PC-9 (cell line): ENCODE measurements at regions not wholly inside any gene's neighbourhood (a gene's known extent, or its start where the extent isn't known, plus 50 kb on each side); places are given as distances from the start of the nearest gene placed in this dataset.

Experiments
- BruUV-seq: library from RNA; stranded (reverse); fragments of 400-500 nt; replicated peaks from 2 replicates; lab custom pipeline; 2021; lab: Mats Ljungman, UMichigan
- CTCF ChIA-PET: fragments of 300-600 bp; sonication (Branson Sonifier 250); formaldehyde crosslinking; loops from one replicate; lab custom pipeline; 2022; ENCODE audit warnings: antibody characterized with exemption; lab: Charles Lee
- POLR2A ChIA-PET: fragments of 300-600 bp; sonication (Branson Sonifier 250); formaldehyde crosslinking; loops from one replicate; lab custom pipeline; 2022; ENCODE audit warnings: antibody characterized with exemption; ENCODE audit not compliant: unreplicated experiment; lab: Charles Lee
- DNase-seq, 2 experiments: peaks; one replicate each; pipeline versions ENCODE4 v3.0.0 to v3.0.0-alpha.2; 2015 to 2022; ENCODE audit warnings: mixed read lengths in 1 of 2
- H2AFZ ChIP-seq: fragments of 200-600 bp; sonication (generic); 2 replicates; pipeline ENCODE4 v1.8.1; 2017; ENCODE audit warnings: antibody characterized with exemption
- H3F3A ChIP-seq: fragments of 200-600 bp; sonication (generic); 2 replicates; pipeline ENCODE4 v1.8.1; 2017; ENCODE audit warnings: antibody characterized with exemption, mild to moderate bottlenecking, low read depth; ENCODE audit not compliant: insufficient read depth
- H3K27ac ChIP-seq: fragments of 200-600 bp; sonication (generic); 2 replicates; pipeline ENCODE4 v1.6.1; 2016; ENCODE audit warnings: mixed run types
- H3K27me3 ChIP-seq: fragments of 200-600 bp; sonication (generic); 2 replicates; pipeline ENCODE4 v1.6.1; 2016; ENCODE audit warnings: low read depth, mixed run types; ENCODE audit not compliant: insufficient read depth
- H3K36me3 ChIP-seq: fragments of 200-600 bp; sonication (generic); 2 replicates; pipeline ENCODE4 v1.6.1; 2016; ENCODE audit warnings: low read depth, mixed run types
- H3K4me1 ChIP-seq: fragments of 200-600 bp; sonication (generic); replicated peaks from 2 replicates; pipeline ENCODE4 v1.6.1; 2016; ENCODE audit warnings: mixed run types; ENCODE audit not compliant: insufficient read depth
- H3K4me2 ChIP-seq: fragments of 200-600 bp; sonication (generic); 2 replicates; pipeline ENCODE4 v1.6.1; 2017; ENCODE audit warnings: mixed run types
- H3K4me3 ChIP-seq: fragments of 200-600 bp; sonication (generic); 2 replicates; pipeline ENCODE4 v1.6.1; 2016; ENCODE audit warnings: mixed run types
- H3K79me2 ChIP-seq: fragments of 200-600 bp; sonication (generic); 2 replicates; pipeline ENCODE4 v1.6.1; 2017; ENCODE audit warnings: low read depth, mixed run types
- H3K9me2 ChIP-seq: fragments of 200-600 bp; sonication (generic); 2 replicates; pipeline ENCODE4 v1.8.1; 2017; ENCODE audit warnings: mild to moderate bottlenecking; ENCODE audit not compliant: insufficient read depth
- H3K9me3 ChIP-seq: fragments of 200-600 bp; sonication (generic); 2 replicates; pipeline ENCODE4 v1.8.1; 2016; ENCODE audit warnings: low read depth; ENCODE audit not compliant: insufficient read depth
- H4K20me1 ChIP-seq: fragments of 200-600 bp; sonication (generic); 2 replicates; pipeline ENCODE4 v1.8.1; 2017; ENCODE audit not compliant: insufficient read depth
- CTCF ChIP-seq: fragments of 200-600 bp; sonication (generic); conservative IDR thresholded peaks from 2 replicates; pipeline ENCODE4 v1.6.1; 2017; ENCODE audit warnings: mixed run types, antibody characterized with exemption, mild to moderate bottlenecking, moderate library complexity
- EZH2 ChIP-seq: fragments of 200-600 bp; sonication (generic); IDR thresholded peaks from 2 replicates; pipeline ENCODE4 v1.8.0; 2017; ENCODE audit warnings: antibody characterized with exemption, low read depth
- intact Hi-C: fragments of 100-400 bp; cut with micrococcal nuclease; formaldehyde crosslinking; loops from one replicate; pipeline ENCODE4 v1.10.0; 2022; ENCODE audit not compliant: unreplicated experiment

DNA sequence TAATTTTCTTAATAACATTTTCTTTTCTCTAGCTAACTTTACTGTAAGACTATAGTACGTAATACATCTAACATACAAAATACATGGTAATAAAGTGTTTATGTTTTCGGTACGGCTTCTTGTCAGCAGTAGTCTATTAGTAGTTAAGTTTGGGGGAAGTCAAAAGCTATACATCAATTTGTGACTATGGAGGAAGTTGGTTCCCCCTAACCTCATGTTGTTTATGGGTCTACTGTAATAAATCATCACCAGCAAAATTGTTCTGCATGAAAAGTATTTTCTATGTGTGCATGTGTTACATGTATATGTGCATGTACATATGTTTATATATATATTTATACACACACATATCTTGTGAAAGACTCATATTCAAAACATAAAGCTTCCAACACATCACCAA, 303.0 kb downstream of the TRIB2 start:
- H2AFZ ChIP-seq = no peak overlapping the region
- CTCF ChIA-PET = no interaction called here

GRCh38 chr2:13020469-13020868, 303.7 kb downstream of the TRIB2 start:
- no peak for TF ChIP-seq CTCF
- TF ChIP-seq EZH2 = no peak
- H3K79me2 ChIP-seq = no peaks in the 10 kb centered on the region
- H3K9me3 ChIP-seq = no peaks in the 10 kb centered on the region
- H4K20me1 ChIP-seq = no peaks in the 10 kb centered on the region
- BruUV-seq = no TSS peak
- no peak overlapping the region for H3K27ac ChIP-seq
- no peak overlapping the region for H2AFZ ChIP-seq
- no peaks in the 10 kb centered on the region for H3F3A ChIP-seq
- no peak overlapping the region for H3K4me3 ChIP-seq
- H3K4me1 ChIP-seq = no peaks in the 10 kb centered on the region
- H3K4me2 ChIP-seq = no peak overlapping the region
- no peak for DNase-seq
- H3K36me3 ChIP-seq = no peaks in the 10 kb centered on the region
- CTCF ChIA-PET = no interaction called here
- intact Hi-C loops = no loop called here
- POLR2A ChIA-PET = no interaction called here
- H3K27me3 ChIP-seq = no peaks in the 10 kb centered on the region
- H3K9me2 ChIP-seq = no peaks in the 10 kb centered on the region; the same call in 1 of the 2 replicates

More for the DNA sequence above, 303.0 kb downstream of the TRIB2 start:
- no peak overlapping the region for H3K4me3 ChIP-seq
- no peaks in the 10 kb centered on the region for H3K36me3 ChIP-seq
- no peak for DNase-seq
- no peak for TF ChIP-seq EZH2
- TF ChIP-seq CTCF = no peak
- POLR2A ChIA-PET = no interaction called here
- H3K79me2 ChIP-seq = no peaks in the 10 kb centered on the region
- no peak overlapping the region for H3K4me2 ChIP-seq
- intact Hi-C loops = no loop called here
- H3K27me3 ChIP-seq = no peaks in the 10 kb centered on the region
- BruUV-seq = no TSS peak
- H3K9me3 ChIP-seq = no peaks in the 10 kb centered on the region
- no peaks in the 10 kb centered on the region for H4K20me1 ChIP-seq
- no peak overlapping the region for H3K27ac ChIP-seq
- no peaks in the 10 kb centered on the region; the same call in 1 of the 2 replicates for H3K9me2 ChIP-seq
- H3K4me1 ChIP-seq = no peaks in the 10 kb centered on the region
- no peaks in the 10 kb centered on the region for H3F3A ChIP-seq

DNA sequence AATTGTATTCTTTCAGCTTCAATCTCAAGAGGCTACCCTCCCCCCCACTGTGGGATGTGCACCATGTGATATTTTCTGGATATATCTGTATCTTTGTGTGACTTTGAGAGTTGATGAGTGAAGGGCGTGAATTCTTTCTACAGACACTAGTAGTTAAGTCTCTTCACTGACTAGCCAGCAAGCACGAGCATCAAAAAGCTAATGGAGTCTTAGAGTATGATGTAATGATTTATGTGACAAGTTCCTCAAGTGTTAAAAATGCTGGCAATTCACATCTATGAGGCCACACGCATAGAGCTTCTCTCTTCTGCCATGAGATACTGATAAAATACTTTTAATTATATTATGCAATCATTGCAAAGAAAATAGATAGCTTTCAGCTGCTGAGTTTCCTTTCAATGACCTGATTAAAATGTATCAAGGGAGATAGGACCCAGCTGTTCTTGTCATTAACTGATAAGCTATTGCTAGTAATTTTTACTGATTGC, 304.8 kb downstream of the TRIB2 start:
- H3K36me3 ChIP-seq = no peaks in the 10 kb centered on the region
- no peak overlapping the region for H3K4me3 ChIP-seq
- H2AFZ ChIP-seq = no peak overlapping the region
- no peaks in the 10 kb centered on the region for H3K9me3 ChIP-seq
- no peaks in the 10 kb centered on the region for H3F3A ChIP-seq
- no peaks in the 10 kb centered on the region for H3K27me3 ChIP-seq
- ChIA-PET CTCF (no interaction called here), POLR2A (no interaction called here)
- intact Hi-C loops = no loop called here
- no peak for DNase-seq
- no peaks in the 10 kb centered on the region for H3K79me2 ChIP-seq
- no peak overlapping the region for H3K4me2 ChIP-seq
- no peaks in the 10 kb centered on the region for H4K20me1 ChIP-seq
- no TSS peak for BruUV-seq
- no peak for TF ChIP-seq CTCF
- H3K27ac ChIP-seq = no peak overlapping the region
- no peaks in the 10 kb centered on the region; the same call in 1 of the 2 replicates for H3K9me2 ChIP-seq
- H3K4me1 ChIP-seq = no peaks in the 10 kb centered on the region
